ENCODE measurements at regions not wholly inside any gene's neighbourhood (a gene's known extent, or its start where the extent isn't known, plus 50 kb on each side); places are given as distances from the start of the nearest gene placed in this dataset.

GRCh38 chr12:71268598-71269280 lies 110.9 kb upstream of the TSPAN8 start (continued):
- TF ChIP-seq ZNF655 (CRISPR knock-in tag; IDR thresholded peaks at IDR 0.05) (no peak), CREBBP (IDR thresholded peaks at IDR 0.05; ENCODE audit: low read depth, low read length) (no peak), MYNN (IDR thresholded peaks at IDR 0.05) (no peak), MYNN (CRISPR knock-in tag; IDR thresholded peaks at IDR 0.05) (no peak), ZNF311 (CRISPR knock-in tag; IDR thresholded peaks at IDR 0.05) (no peak), CTCFL (IDR thresholded peaks at IDR 0.05; ENCODE audit: borderline replicate concordance, insufficient read depth, low read depth, low read length, poor library complexity, severe bottlenecking) (no peak), ARID4B (CRISPR knock-in tag; IDR thresholded peaks at IDR 0.05) (no peak)
- TF ChIP-seq, protein P1, sequence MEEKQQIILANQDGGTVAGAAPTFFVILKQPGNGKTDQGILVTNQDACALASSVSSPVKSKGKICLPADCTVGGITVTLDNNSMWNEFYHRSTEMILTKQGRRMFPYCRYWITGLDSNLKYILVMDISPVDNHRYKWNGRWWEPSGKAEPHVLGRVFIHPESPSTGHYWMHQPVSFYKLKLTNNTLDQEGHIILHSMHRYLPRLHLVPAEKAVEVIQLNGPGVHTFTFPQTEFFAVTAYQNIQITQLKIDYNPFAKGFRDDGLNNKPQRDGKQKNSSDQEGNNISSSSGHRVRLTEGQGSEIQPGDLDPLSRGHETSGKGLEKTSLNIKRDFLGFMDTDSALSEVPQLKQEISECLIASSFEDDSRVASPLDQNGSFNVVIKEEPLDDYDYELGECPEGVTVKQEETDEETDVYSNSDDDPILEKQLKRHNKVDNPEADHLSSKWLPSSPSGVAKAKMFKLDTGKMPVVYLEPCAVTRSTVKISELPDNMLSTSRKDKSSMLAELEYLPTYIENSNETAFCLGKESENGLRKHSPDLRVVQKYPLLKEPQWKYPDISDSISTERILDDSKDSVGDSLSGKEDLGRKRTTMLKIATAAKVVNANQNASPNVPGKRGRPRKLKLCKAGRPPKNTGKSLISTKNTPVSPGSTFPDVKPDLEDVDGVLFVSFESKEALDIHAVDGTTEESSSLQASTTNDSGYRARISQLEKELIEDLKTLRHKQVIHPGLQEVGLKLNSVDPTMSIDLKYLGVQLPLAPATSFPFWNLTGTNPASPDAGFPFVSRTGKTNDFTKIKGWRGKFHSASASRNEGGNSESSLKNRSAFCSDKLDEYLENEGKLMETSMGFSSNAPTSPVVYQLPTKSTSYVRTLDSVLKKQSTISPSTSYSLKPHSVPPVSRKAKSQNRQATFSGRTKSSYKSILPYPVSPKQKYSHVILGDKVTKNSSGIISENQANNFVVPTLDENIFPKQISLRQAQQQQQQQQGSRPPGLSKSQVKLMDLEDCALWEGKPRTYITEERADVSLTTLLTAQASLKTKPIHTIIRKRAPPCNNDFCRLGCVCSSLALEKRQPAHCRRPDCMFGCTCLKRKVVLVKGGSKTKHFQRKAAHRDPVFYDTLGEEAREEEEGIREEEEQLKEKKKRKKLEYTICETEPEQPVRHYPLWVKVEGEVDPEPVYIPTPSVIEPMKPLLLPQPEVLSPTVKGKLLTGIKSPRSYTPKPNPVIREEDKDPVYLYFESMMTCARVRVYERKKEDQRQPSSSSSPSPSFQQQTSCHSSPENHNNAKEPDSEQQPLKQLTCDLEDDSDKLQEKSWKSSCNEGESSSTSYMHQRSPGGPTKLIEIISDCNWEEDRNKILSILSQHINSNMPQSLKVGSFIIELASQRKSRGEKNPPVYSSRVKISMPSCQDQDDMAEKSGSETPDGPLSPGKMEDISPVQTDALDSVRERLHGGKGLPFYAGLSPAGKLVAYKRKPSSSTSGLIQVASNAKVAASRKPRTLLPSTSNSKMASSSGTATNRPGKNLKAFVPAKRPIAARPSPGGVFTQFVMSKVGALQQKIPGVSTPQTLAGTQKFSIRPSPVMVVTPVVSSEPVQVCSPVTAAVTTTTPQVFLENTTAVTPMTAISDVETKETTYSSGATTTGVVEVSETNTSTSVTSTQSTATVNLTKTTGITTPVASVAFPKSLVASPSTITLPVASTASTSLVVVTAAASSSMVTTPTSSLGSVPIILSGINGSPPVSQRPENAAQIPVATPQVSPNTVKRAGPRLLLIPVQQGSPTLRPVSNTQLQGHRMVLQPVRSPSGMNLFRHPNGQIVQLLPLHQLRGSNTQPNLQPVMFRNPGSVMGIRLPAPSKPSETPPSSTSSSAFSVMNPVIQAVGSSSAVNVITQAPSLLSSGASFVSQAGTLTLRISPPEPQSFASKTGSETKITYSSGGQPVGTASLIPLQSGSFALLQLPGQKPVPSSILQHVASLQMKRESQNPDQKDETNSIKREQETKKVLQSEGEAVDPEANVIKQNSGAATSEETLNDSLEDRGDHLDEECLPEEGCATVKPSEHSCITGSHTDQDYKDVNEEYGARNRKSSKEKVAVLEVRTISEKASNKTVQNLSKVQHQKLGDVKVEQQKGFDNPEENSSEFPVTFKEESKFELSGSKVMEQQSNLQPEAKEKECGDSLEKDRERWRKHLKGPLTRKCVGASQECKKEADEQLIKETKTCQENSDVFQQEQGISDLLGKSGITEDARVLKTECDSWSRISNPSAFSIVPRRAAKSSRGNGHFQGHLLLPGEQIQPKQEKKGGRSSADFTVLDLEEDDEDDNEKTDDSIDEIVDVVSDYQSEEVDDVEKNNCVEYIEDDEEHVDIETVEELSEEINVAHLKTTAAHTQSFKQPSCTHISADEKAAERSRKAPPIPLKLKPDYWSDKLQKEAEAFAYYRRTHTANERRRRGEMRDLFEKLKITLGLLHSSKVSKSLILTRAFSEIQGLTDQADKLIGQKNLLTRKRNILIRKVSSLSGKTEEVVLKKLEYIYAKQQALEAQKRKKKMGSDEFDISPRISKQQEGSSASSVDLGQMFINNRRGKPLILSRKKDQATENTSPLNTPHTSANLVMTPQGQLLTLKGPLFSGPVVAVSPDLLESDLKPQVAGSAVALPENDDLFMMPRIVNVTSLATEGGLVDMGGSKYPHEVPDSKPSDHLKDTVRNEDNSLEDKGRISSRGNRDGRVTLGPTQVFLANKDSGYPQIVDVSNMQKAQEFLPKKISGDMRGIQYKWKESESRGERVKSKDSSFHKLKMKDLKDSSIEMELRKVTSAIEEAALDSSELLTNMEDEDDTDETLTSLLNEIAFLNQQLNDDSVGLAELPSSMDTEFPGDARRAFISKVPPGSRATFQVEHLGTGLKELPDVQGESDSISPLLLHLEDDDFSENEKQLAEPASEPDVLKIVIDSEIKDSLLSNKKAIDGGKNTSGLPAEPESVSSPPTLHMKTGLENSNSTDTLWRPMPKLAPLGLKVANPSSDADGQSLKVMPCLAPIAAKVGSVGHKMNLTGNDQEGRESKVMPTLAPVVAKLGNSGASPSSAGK (IDR thresholded peaks at IDR 0.05), result no peak
